Fibroblast of peridontal ligament (primary cell): ENCODE measurements at regions not wholly inside any gene's neighbourhood (a gene's known extent, or its start where the extent isn't known, plus 50 kb on each side); places are given as distances from the start of the nearest gene placed in this dataset.

Experiments
- DNase-seq: peaks from one replicate; pipeline ENCODE4 v3.0.0-alpha.2; 2010; ENCODE audit errors: extremely low read depth

GRCh38 chr12:46884362-46884761, 58.6 kb upstream of the SLC38A4 start:
- DNase-seq: no peak

- peak; percentile 65 for DNase-seq
Measured at GRCh38 chr12:46886541-46887041, 60.8 kb upstream of the SLC38A4 start.

GRCh38 chr12:46887870-46888269, 62.1 kb upstream of the SLC38A4 start:
- no peak for DNase-seq

DNA sequence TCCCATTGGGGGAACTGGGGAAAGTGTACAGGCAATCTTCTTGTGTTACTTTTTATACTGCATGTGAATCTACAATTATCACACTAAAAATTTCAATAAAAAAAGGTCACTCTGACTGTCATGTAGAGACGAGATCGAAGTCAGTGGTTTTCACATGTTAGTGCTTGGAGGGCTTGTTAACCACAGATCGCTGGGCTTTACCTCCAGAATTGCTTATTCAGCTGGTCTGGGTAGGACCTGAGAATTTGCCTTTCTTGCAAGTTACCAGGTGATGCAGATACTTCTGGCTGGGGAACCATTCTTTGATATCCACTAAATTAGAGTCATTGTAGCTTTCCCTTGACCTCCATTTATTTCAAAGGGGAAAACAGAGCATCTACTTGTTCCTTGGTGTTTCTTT, 62.8 kb upstream of the SLC38A4 start:
- DNase-seq: no peak

DNA sequence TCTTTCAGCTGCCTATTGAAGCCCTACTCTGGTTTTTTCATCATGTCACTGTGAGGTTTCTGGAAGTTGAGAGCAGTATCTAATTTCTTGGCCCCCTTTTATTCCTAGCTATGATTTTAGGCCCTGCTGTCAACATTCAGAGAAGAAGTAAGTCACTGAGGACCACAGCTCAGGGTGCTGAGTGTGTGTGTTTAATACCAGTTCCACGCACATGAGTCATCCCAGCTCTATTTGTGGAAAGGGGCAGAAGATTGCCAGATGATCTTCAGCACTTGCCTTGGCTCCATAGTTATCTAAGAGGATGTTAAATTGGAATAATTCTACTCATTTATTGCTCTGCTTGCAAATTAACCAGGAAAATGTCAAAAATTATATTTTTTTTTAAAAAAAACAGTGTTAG, 65.5 kb upstream of the SLC38A4 start:
- peak; percentile 53 for DNase-seq

GRCh38 chr12:46892034-46892705, 66.4 kb upstream of the SLC38A4 start:
- no peak for DNase-seq

DNA sequence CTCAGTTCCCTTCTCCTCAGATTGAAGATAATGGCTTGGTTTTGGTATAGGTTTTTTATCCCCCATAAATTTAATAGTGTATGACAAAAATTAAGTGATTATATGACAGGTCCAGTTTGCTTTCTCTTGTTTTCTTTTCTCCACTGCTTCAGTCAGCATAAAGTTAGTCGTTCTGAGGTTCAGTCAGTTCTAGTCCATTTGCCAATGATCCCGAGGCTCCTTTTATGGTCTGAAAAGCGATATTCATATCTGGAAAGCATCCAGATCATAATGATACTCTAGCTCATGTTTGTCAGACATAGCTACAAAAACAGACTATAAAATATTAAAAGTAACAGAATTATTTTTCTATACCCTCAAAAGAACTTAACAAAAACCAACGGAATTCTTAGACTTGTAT, 67.1 kb upstream of the SLC38A4 start:
- DNase-seq: peak; percentile 46

DNA sequence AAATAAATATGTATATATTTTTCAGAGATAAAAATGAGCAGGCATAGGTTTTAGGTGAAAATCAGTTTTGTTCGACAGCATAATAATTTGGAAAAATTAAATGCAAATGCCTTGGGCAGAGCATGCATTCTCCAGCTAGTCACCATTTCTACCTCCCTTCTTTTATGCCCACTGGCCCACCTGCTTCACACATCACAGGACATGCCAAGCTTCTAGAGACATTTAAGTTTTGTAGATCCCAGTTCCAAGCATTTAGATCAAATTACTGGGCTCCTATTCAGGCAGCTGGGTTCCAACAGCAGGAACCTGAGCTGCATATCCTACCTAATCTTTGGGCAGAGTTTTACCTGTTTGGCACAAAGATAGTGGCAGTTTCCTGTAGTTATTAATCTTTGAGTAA, 67.6 kb upstream of the SLC38A4 start:
- DNase-seq: no peak

DNA sequence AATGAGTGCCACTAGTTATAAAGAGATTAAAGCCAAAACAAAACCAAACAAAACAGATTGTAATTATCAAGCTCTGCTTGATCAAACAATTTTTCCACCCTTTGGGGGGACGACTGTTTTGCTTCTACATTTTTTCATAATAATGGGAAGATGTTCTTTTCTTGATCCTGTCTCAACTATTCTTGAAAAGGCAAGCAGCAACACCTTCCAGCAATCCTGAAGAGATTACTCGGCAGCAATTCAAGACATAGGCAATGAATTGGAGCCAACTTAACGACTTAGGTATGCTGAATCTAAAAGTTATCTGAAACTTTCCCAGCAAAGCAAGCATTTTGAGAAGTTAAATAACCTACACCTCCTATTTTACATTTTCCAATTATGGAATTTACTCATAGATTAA, 69.9 kb upstream of the SLC38A4 start:
- DNase-seq: no peak

GRCh38 chr12:46896680-46897079, 70.9 kb upstream of the SLC38A4 start:
- no peak for DNase-seq

DNA sequence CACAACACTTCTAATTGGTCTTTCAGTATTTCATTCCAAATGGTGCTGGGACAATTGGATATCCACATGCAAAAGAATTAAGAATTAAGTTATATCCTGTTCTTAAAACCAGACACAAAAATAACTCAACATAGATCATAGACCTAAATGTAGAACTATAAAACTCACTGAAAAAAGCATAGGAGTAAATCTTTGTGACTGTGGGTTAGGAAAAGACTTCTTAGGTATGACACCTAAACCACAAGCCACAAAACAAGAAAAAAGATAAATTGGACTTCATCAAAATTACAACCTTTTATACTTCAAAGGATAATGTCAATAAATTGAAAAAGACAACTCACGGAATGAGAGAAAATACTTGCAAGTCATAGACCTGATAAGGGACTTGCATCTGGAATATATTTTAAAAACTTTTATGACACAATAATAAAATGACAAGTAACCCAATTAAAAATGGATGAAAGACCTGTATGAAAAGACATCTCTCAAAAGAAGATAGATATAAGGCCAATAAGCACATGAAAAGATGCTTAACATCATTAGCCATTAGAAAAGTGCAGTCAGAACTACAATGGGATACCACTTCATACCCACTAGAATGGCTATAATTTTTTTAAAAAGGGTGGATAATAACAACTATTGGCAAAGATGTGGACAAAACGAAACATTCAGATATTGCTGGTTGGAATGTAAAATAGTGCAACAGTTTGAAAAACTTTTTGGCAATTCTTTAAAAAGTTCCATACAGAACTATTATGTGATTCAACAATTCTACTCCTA, 72.5 kb upstream of the SLC38A4 start:
- DNase-seq: no peak

DNA sequence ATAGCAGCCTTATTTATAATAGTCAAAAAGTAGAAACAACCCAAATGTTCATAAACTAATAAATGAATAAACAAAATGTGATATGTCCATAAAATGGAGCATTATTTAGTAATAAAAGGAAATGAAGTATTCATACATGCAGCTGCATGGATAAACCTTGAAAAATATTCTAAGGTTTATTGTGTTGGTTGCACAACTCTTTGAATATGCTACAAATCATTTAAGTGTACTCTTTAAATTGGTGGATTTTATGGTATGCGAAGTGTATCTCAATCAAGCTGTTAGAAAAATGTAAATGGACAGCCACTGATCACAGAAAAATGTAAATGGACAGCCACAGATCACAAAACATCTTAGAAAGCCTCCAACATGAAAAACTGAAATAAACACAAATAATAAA, 73.2 kb upstream of the SLC38A4 start:
- DNase-seq: no peak

GRCh38 chr12:46900734-46901463, 75.1 kb upstream of the SLC38A4 start:
- DNase-seq: no peak

DNA sequence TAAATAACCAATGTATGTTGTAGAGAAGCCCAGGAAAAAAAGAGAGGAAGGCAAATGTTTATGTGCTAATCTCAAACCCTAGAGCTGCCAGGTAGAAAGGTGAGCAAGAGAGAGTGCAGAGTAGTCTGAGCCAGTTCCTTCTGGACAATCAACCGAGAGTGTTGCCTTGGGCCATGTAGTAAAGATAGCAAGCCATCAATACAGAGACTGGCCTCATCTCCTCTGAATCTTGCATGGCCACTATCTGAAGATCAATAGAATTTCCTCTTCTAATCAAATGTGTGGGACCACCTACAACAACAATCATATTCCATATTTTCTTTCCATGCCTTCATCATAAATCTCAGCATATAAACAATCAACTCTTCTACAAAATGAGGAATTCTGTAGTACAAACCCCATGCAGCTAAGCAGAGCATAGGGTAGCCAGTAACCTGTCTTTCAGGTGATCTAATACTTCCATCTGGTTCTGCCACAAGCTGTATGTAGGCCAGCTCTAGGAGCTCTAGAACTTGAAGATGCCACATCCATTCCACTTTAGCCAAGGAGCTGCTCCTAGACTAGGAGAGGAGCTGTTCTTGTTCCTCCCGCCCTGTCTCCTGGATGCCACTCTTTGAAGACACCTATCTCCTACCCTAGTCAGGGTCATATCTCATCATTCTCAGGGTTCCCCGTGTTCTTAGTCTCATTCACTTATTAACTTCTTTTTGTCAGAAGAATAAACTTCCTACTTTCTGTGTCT, 75.8 kb upstream of the SLC38A4 start:
- no peak for DNase-seq

GRCh38 chr12:46903058-46903457, 77.3 kb upstream of the SLC38A4 start:
- no peak for DNase-seq

GRCh38 chr12:46904406-46905238, 78.8 kb upstream of the SLC38A4 start:
- peak; percentile 57 for DNase-seq

- DNase-seq: peak; percentile 53
Measured at GRCh38 chr12:46905239-46905627, 79.4 kb upstream of the SLC38A4 start.

DNA sequence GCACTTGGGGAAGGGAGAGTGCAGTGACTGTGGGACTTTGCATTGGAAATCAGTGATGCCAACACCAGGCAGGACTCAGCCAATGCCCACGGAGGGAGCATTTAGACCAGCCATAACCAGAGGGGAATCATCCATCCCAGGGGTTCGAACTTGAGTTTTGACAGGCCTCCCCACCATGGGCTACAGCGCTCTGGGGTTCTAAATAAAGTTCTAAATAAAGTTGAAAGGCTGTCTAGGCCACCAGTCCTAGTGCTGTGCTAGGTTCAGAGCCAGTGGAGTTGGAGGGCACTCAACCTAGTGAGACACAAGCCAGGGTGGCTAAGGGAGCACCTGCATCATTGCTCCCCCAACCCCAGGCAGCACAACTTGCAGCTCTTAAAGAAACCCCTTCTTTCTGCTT, 82.0 kb upstream of the SLC38A4 start:
- DNase-seq: no peak

DNA sequence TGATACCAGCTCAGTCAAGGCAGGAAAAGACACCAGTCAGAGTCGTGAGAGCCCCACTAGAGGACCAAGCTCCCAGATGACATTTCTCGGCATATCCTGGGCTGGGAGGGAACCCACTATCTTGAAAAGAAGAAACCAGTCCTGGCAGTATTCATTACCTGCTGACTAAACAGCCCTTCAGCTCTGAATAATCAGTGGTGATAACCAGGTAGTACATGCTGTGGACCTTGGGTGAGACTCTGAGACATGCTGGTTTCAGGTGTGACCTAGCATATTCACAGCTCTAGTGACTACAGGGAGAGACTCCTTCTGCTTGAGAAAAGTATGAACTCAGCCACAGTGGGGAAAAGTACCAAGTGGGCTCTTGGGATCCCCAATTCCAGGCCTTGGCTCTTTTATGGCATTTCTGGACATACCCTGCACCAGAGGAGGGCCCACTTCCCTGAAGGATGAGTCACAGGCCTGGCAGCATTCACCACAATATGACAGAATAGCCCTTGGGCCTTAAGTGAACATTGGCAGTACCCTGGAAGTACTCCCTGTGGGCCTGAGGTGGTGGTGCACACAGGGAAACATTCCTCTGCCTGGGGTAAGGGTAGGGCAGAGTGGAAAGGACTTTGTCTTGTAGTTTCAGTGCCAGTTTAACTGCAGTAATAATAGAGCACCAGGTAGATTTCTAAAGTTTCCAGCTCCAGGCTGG, 82.6 kb upstream of the SLC38A4 start:
- peak; percentile 45 for DNase-seq

GRCh38 chr12:46908936-46909635, 83.3 kb upstream of the SLC38A4 start:
- DNase-seq: no peak
